ENCODE measurements at regions not wholly inside any gene's neighbourhood (a gene's known extent, or its start where the extent isn't known, plus 50 kb on each side); places are given as distances from the start of the nearest gene placed in this dataset.

- H3K4me3 ChIP-seq (replicated peaks; ENCODE audit: low read depth, low read length), result no peak overlapping the region
- DNase-seq (ENCODE audit: extremely low read depth, insufficient read length), result no peak
- no peak for TF ChIP-seq CTCF (IDR thresholded peaks at IDR 0.05; ENCODE audit: insufficient read depth, low read length, poor library complexity, severe bottlenecking)
- H3K27me3 ChIP-seq (replicated peaks; ENCODE audit: control insufficient read depth, insufficient read depth, low read length), result no peaks in the 10 kb centered on the region
- no peaks in the 10 kb centered on the region for H3K36me3 ChIP-seq (ENCODE audit: control insufficient read depth, insufficient read depth, low read length)
These were observed 561.1 kb downstream of the TBC1D22A start for GRCh38 chr22:47323518-47323917.

DNA sequence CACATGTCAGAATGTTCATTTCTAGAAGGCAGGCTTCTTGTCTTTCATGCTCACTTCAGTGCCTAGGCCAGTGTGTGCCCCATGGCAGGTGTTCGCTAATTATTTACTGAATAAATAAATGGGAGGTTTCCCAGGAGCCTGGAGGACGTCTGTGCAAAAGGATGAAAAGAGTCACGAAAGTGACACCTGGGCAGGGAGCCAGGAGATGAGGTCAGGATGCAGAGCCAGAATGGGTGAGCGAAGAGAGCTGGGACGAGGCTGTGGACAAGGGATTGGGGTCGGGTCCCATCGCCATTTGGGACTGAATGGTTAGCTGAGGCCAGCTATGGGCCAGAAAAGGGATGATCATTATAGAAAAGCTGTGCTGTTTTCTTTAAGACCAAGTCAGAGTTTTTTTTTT, 560.4 kb downstream of the TBC1D22A start:
- Histone ChIP-seq H3K4me3 (replicated peaks; ENCODE audit: low read depth, low read length) (no peak overlapping the region), H3K27me3 (replicated peaks; ENCODE audit: control insufficient read depth, insufficient read depth, low read length) (no peaks in the 10 kb centered on the region), H3K36me3 (ENCODE audit: control insufficient read depth, insufficient read depth, low read length) (no peaks in the 10 kb centered on the region)
- no peak for DNase-seq (ENCODE audit: extremely low read depth, insufficient read length)
- no peak for TF ChIP-seq CTCF (IDR thresholded peaks at IDR 0.05; ENCODE audit: insufficient read depth, low read length, poor library complexity, severe bottlenecking)

- no peak overlapping the region for H3K4me3 ChIP-seq (replicated peaks; ENCODE audit: low read depth, low read length)
- no peak for TF ChIP-seq CTCF (IDR thresholded peaks at IDR 0.05; ENCODE audit: insufficient read depth, low read length, poor library complexity, severe bottlenecking)
- no peaks in the 10 kb centered on the region for H3K27me3 ChIP-seq (replicated peaks; ENCODE audit: control insufficient read depth, insufficient read depth, low read length)
- no peak for DNase-seq (ENCODE audit: extremely low read depth, insufficient read length)
- no peaks in the 10 kb centered on the region for H3K36me3 ChIP-seq (ENCODE audit: control insufficient read depth, insufficient read depth, low read length)
These were observed 558.1 kb downstream of the TBC1D22A start for GRCh38 chr22:47320560-47320959.

- Histone ChIP-seq H3K27me3 (replicated peaks; ENCODE audit: control insufficient read depth, insufficient read depth, low read length) (no peaks in the 10 kb centered on the region), H3K36me3 (ENCODE audit: control insufficient read depth, insufficient read depth, low read length) (no peaks in the 10 kb centered on the region), H3K4me3 (replicated peaks; ENCODE audit: low read depth, low read length) (no peak overlapping the region)
- TF ChIP-seq CTCF (IDR thresholded peaks at IDR 0.05; ENCODE audit: insufficient read depth, low read length, poor library complexity, severe bottlenecking), result no peak
- no peak for DNase-seq (ENCODE audit: extremely low read depth, insufficient read length)
These were observed 555.7 kb downstream of the TBC1D22A start for GRCh38 chr22:47318041-47318737.

DNA sequence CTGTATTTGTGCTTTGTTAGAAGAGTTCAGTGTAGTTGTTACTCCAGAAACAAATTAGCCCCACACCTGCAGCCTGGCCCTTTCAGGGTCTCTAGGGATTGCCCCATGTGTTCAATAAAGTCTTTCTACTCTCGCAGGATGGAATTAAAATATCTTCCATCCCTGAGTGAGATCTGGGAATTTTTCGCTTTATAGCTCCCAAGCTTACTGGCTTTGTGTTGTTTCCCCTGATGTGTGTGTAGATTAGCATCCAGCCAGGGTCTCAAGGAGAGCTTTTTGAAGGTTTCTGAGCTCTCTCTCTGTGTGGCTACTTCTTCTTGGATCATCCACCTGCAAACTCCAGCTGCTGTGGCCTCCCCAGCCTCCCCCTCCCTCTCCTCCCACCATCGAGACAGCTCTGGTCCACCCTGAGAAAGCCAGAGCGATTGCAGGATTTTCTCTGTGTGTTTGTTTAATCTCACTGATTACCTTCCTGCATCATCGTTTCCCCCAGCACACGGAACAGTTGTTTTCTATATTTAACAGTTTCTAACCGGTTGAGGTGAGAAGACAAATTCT, 553.5 kb downstream of the TBC1D22A start:
- Histone ChIP-seq H3K36me3 (ENCODE audit: control insufficient read depth, insufficient read depth, low read length) (no peaks in the 10 kb centered on the region), H3K27me3 (replicated peaks; ENCODE audit: control insufficient read depth, insufficient read depth, low read length) (no peaks in the 10 kb centered on the region), H3K4me3 (replicated peaks; ENCODE audit: low read depth, low read length) (no peak overlapping the region)
- no peak for DNase-seq (ENCODE audit: extremely low read depth, insufficient read length)
- TF ChIP-seq CTCF (IDR thresholded peaks at IDR 0.05; ENCODE audit: insufficient read depth, low read length, poor library complexity, severe bottlenecking), result no peak
